ENCODE measurements at regions not wholly inside any gene's neighbourhood (a gene's known extent, or its start where the extent isn't known, plus 50 kb on each side); places are given as distances from the start of the nearest gene placed in this dataset.

GRCh38 chr9:80177949-80178480, 606.2 kb downstream of the TLE4 start:
- Histone ChIP-seq H3K9me3 (ENCODE audit: insufficient read depth in 2 of 2, low read depth in 1 of 2, low read length in 1 of 2) (peaks cover 7 to 13% of the 10 kb centered on the region in 2 experiments; a peak in 2 of 4 replicates), H2AFZ (ENCODE audit: low read length) (no peak overlapping the region), H3K4me2 (ENCODE audit: insufficient read depth in 1 of 2, low read depth in 2 of 2, low read length in 2 of 2) (no peak overlapping the region), H3K79me1 (ENCODE audit: low read depth, low read length) (no peaks in the 10 kb centered on the region), H2BK20ac (ENCODE audit: low read length) (no peak overlapping the region), H4K8ac (ENCODE audit: extremely low read depth, insufficient read depth, low read length) (no peak overlapping the region), H3K23me2 (ENCODE audit: low read depth, low read length) (no peaks in the 10 kb centered on the region), H3K18ac (ENCODE audit: extremely low read depth, low read length) (no peak overlapping the region), H3K79me2 (ENCODE audit: control insufficient read depth in 1 of 2, insufficient read depth in 2 of 2, low read length in 2 of 2) (no peaks in the 10 kb centered on the region), H4K91ac (replicated peaks; ENCODE audit: insufficient read length, low read length) (no peak overlapping the region), H3K4ac (replicated peaks; ENCODE audit: insufficient read length, low read depth, low read length) (no peak overlapping the region), H4K5ac (ENCODE audit: insufficient read length, low read depth, low read length) (no peak overlapping the region), H2AK5ac (ENCODE audit: low read depth, low read length) (no peak overlapping the region), H4K20me1 (replicated peaks in 1 of 2; ENCODE audit: control insufficient read depth in 1 of 2, insufficient read depth in 2 of 2, low read length in 2 of 2) (no peaks in the 10 kb centered on the region), H3K4me1 (replicated peaks in 1 of 4; ENCODE audit: control insufficient read depth in 3 of 4, insufficient read depth in 4 of 4, low read length in 3 of 4) (no peaks in the 10 kb centered on the region), H2BK5ac (ENCODE audit: low read depth, low read length) (no peak overlapping the region), H3K4me3 (ENCODE audit: extremely low read depth in 1 of 4, insufficient read depth in 2 of 4, low read depth in 3 of 4, low read length in 4 of 4) (no peak overlapping the region), H3K56ac (replicated peaks; ENCODE audit: insufficient read length, low read depth, low read length) (no peak overlapping the region), H3K27ac (ENCODE audit: low read depth, low read length) (no peak overlapping the region), H2BK120ac (replicated peaks; ENCODE audit: low read depth, low read length) (no peak overlapping the region), H3K23ac (ENCODE audit: insufficient read length) (no peak overlapping the region), H2BK15ac (ENCODE audit: low read length) (no peak overlapping the region), H3K27me3 (replicated peaks in 1 of 4; ENCODE audit: control insufficient read depth in 3 of 4, extremely low read depth in 1 of 4, insufficient read depth in 3 of 4, low read length in 3 of 4) (no peaks in the 10 kb centered on the region), H3K9ac (replicated peaks in 1 of 4; ENCODE audit: extremely low read depth in 1 of 4, low read depth in 3 of 4, low read length in 3 of 4) (no peak overlapping the region), H3K14ac (ENCODE audit: insufficient read length) (no peak overlapping the region), H2BK12ac (ENCODE audit: low read depth, low read length) (no peak overlapping the region), H3K36me3 (ENCODE audit: control insufficient read depth in 2 of 4, insufficient read depth in 4 of 4, low read length in 3 of 4) (peaks cover 0 to 7% (median 0%) of the 10 kb centered on the region in 4 experiments; a peak in 1 of 8 replicates)
- CTCF ChIA-PET (ENCODE audit: partially characterized antibody): interaction anchor here (0.7 to 1.3 kb wide), 2 partner anchors 31 to 711 kb away, joined by 3 read pairs; no protein-coding TSS in a partner anchor
- FAIRE-seq: no peak
- no peak for DNase-seq (ENCODE audit: low read depth in 1 of 2, low spot score in 2 of 2)
- 85% methylated on average over 2 of the region's 2 CpGs; no CpG with 5 or more reads in 1 of the 2 experiments for WGBS, 2 experiments (ENCODE audit: extremely low coverage in 1 of 2, insufficient coverage in 1 of 2, insufficient read length in 1 of 2, insufficient replicate concordance in 2 of 2, low coverage in 1 of 2, low lambda C conversion rate in 2 of 2, missing lambda C conversion rate in 1 of 2)
- POLR2A ChIA-PET (ENCODE audit: partially characterized antibody): interaction anchor here (0.5 kb wide), 1 partner anchor 30 kb away, joined by 3 read pairs; no protein-coding TSS in a partner anchor
- TF ChIP-seq BRCA1 (IDR thresholded peaks at IDR 0.05; ENCODE audit: low read depth, low read length) (no peak), E2F6 (IDR thresholded peaks at IDR 0.05) (no peak), SP4 (IDR thresholded peaks at IDR 0.05; ENCODE audit: low read length) (no peak), CTCF (IDR thresholded peaks at IDR 0.05; ENCODE audit: control extremely low read depth in 1 of 3, insufficient read depth in 1 of 3, low read depth in 1 of 3, low read length in 3 of 3) (no peak), EZH2 (IDR thresholded peaks at IDR 0.05; ENCODE audit: low read depth, low read length, severe bottlenecking) (no peak), SP1 (IDR thresholded peaks at IDR 0.05; ENCODE audit: low read depth, low read length) (no peak), CBX8 (IDR thresholded peaks at IDR 0.05; ENCODE audit: borderline replicate concordance, low read depth, low read length) (no peak), TCF12 (IDR thresholded peaks at IDR 0.05; ENCODE audit: low read depth, low read length) (no peak), KDM1A (IDR thresholded peaks at IDR 0.05; ENCODE audit: borderline replicate concordance, low read length) (no peak), RXRA (IDR thresholded peaks at IDR 0.05; ENCODE audit: insufficient read depth, low read depth, low read length) (no peak), ASH2L (IDR thresholded peaks at IDR 0.05; ENCODE audit: low read length) (no peak)
